ENCODE measurements at regions not wholly inside any gene's neighbourhood (a gene's known extent, or its start where the extent isn't known, plus 50 kb on each side); places are given as distances from the start of the nearest gene placed in this dataset.

DNA sequence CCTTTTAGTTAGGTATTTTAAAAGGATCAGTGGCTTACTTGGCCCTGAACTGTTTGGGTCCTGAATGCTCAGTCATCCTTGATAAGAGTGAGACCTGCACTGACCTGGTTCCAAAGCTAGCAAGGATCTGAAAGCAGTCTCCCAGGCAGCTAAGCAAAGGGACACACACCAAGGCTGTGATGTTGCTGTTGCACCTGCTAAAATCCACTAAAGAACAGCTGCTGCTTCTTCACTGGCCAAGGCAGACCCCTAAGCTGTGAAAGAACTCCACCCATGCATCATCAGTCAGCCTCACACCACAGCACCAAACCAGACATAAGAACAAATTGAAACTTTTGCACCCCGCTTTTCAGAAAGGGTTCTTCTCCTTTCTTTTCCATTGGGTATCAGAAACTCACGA is 213.4 kb upstream of the STT3B start:
- TF ChIP-seq GATA2 (IDR thresholded peaks at IDR 0.05; ENCODE audit: low read depth, low read length): no peak
- TF ChIP-seq GATA3 (IDR thresholded peaks at IDR 0.05; ENCODE audit: low read depth, low read length): no peak

DNA sequence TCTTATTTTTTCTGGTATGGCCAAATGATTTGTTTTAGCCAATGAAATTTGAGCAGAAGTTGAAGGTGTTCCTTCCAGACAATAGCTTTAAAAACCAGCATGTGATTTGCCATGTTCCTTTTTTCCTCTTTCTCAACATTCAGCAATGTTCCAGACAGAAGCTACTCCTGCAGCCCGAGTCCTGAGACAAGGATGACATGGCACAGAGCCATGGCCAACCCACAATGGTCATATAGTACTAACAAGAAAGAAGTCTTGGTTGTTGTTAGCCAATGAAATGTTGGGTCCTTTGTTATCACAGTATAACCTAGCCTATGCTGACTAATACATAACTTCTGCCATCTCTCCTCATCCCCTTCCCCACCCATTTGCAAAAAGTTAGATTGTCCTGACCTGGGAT is 211.1 kb upstream of the STT3B start:
- TF ChIP-seq GATA3 (IDR thresholded peaks at IDR 0.05; ENCODE audit: low read depth, low read length) (no peak), GATA2 (IDR thresholded peaks at IDR 0.05; ENCODE audit: low read depth, low read length) (no peak)

DNA sequence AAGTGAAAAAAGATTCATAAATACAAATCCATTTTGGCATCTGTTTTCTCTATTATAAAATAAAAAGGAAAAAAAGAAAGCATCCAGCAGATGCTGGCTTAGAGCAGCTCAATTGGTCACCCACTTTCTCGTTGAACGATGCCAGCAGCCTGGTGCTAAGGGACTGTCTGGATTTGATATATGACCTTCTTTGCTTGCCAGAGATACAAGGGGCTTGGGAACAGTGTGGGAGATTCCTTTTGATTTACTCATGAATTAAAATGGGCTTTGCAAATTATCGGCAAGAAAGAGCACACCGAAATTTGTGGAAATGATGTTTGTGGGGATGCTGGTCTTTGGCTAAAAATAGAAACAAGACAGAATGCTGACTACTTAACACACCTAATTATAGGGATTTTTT is 210.3 kb upstream of the STT3B start:
- TF ChIP-seq GATA2 (IDR thresholded peaks at IDR 0.05; ENCODE audit: low read depth, low read length) (no peak), GATA3 (IDR thresholded peaks at IDR 0.05; ENCODE audit: low read depth, low read length) (no peak)

DNA sequence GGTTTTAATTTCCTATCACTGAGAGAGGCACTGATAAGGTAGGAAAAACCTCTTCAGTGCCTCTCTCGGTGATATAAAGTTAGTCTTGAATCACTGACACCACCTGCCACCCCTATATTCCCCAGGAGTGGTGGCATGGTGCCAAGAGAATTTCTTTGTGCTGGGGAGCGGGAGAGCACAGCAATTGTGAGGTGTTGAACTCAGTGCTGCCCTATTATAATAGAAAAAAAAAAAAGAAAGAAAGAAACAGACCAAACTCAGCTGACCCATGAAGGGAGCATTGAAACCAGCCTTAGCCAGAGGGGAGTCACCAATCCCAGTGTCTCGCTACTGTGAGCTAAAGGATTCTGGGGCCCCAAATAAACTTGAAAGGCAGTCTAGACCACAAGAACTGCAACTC is 201.4 kb upstream of the STT3B start:
- no peak for TF ChIP-seq GATA2 (IDR thresholded peaks at IDR 0.05; ENCODE audit: low read depth, low read length)
- no peak for TF ChIP-seq GATA3 (IDR thresholded peaks at IDR 0.05; ENCODE audit: low read depth, low read length)

DNA sequence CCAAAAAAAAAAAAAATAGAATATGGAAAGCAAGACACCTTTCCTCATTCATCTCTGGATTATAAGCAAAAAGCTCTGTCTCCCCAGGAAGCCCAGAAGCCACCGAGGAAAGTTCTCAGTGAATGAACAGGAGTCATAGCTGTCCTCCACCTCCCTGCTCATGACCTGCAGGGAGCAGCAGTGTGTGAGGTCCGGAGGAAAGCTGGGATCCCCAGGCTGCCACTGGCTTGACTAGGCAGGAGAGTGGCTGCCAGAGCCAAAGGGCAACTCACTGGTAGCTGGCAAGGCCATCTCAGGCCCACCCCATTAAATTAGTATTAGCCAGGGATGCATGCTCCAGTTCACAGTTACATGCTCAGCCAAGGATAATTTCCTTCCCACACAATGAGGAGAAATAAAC is 191.6 kb upstream of the STT3B start:
- TF ChIP-seq GATA3 (IDR thresholded peaks at IDR 0.05; ENCODE audit: low read depth, low read length) (no peak), GATA2 (IDR thresholded peaks at IDR 0.05; ENCODE audit: low read depth, low read length) (no peak)

DNA sequence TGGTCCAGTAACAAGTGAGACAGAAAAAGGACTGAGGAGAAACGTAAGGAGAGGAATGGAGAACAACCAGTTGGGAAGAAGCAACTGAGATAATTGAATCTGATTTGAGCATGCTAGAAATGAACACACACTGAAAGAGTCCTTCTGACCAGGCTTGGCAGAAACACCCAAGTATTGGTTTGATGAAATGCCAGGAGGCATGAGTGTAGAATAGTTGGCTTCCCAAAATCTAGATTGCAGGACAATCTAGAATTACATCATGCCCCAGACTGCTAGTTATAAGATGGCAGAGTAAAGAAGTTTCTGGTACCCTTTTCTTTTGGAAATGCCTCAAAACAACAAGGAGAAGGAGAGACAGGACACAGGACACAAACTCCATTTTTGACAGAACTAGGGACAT is 189.7 kb upstream of the STT3B start:
- TF ChIP-seq GATA2 (IDR thresholded peaks at IDR 0.05; ENCODE audit: low read depth, low read length) (no peak), GATA3 (IDR thresholded peaks at IDR 0.05; ENCODE audit: low read depth, low read length) (no peak)

DNA sequence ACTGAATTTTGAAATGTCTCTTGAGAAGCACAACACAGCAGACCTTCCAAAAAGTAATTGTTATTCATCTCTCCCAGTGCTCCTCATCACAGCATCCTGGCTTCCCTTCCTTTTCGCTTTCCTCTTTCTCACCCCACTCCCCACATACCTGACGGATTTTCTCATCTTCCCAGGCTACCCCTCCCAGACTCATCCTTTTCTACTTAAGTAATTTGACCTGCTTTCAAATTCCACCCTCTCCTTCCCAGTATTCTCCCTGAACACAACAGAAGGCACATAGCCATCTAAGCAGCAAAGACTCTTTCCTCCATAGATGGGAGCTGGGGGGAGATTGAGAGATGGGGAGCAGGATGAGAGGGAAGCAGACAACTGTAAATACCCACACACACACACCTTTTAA is 187.1 kb upstream of the STT3B start:
- TF ChIP-seq GATA3 (IDR thresholded peaks at IDR 0.05; ENCODE audit: low read depth, low read length) (no peak), GATA2 (IDR thresholded peaks at IDR 0.05; ENCODE audit: low read depth, low read length) (no peak)

DNA sequence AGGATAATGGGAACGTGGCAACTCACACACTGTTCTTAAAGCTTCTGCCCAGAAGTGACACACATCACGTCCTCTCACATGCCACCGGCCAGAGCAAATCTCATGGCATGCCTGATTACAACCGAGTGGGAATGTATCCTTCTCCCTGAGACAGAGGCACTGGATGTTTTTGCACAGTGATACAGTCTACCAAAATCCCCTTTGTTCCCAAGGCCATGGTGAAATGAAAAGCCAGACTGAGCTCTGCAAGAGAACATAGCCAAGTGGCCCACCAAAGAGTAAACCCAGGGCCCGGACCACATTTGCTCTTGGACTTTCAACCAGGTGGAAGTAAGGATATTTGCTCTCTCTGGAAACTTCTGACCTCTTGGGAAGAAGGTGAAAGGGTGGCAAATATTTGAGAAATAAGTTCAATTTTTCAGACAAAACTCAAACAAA is 186.2 kb upstream of the STT3B start:
- TF ChIP-seq GATA3 (IDR thresholded peaks at IDR 0.05; ENCODE audit: low read depth, low read length) (no peak), GATA2 (IDR thresholded peaks at IDR 0.05; ENCODE audit: low read depth, low read length) (no peak)

DNA sequence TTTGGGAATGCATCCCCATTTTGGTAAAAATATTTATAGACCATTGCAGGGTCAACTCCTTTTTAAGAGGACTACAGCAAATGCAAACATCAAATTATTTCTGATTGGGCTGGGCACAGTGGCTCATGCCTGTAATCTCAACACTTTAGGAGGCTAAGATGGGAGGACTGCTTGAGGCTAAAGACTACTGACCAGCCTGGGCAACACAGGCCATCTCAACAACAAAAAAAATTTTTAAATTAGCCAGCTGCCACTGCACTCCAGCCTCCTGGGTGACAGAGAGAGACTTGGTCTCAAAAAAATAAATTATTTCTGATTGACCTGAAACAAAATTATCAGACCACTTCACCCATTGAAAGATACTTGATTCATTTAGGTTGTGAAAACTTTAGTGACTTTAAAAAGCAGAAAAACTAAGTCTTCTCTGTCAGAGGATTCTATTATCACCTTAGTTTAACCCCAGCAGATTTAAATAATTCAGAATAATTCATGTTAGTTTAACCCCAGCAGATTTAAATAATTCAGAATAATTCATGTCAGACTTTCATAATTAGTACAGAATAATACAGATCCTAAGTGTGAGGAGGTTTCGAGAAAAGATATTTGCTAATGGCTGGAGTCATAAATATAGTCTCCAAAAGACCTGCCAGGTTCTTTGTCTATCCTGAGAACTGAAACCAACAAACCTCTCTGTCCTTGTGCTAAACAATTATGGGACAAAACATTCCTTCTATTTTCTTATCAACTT is 183.6 kb upstream of the STT3B start:
- TF ChIP-seq GATA2 (IDR thresholded peaks at IDR 0.05; ENCODE audit: low read depth, low read length) (no peak), GATA3 (IDR thresholded peaks at IDR 0.05; ENCODE audit: low read depth, low read length) (no peak)

DNA sequence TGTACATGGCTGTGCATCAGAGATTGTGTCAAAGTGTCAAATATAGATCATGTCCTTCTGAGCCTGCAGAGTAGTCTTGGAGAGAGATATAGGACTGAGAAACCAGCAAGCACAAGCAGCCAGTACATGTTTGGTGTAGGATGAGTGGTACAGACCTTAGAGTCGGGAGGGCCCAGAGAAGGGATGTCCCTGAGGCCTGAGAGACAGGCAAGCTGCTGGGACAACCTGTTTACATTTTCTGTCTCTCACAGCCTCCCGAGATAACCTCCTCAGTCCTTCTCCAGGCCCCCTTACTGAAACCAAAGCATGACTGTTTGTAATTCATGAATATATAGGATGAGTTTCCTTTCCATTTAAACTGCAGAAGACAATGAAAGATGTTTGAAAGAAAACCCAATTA is 182.4 kb upstream of the STT3B start:
- no peak for TF ChIP-seq GATA3 (IDR thresholded peaks at IDR 0.05; ENCODE audit: low read depth, low read length)
- no peak for TF ChIP-seq GATA2 (IDR thresholded peaks at IDR 0.05; ENCODE audit: low read depth, low read length)

DNA sequence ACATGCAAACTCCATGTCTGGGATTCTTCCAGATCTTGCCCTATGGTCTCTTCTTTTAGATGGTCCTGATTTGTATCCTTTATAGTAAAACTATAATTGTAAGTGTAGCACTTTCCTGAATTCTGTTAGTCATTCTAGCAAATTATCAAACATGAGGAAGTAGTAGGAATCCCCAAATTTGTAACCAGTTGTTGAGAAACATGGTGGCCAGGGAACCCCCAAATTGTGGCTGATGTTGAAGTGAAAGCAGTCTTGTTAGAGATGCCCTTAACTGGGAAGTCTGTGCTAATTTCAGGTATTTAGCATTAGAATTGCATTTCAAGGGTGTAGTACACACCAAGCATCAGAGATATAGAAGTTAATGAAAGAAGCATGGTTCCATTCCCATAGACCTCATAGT is 180.4 kb upstream of the STT3B start:
- no peak for TF ChIP-seq GATA2 (IDR thresholded peaks at IDR 0.05; ENCODE audit: low read depth, low read length)
- TF ChIP-seq GATA3 (IDR thresholded peaks at IDR 0.05; ENCODE audit: low read depth, low read length): no peak

DNA sequence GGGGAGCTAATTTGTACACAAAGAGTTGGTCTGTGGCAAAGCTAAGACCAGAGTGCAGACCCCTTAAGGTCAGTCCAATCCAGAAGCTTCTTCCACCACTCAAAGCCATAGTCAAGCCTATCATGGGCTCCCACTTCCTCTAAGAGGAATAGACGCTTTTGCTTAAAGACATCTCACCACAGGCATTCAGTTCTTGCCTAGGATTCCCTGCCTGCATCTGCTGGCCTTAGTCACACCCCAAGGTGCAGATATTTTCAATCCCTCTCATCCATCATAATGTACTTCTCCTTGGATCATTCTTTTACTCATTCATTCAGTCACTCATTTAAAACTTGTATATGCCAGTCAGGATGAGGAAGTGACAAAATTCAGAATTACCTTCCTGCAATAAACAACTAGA is 179.6 kb upstream of the STT3B start:
- no peak for TF ChIP-seq GATA2 (IDR thresholded peaks at IDR 0.05; ENCODE audit: low read depth, low read length)
- TF ChIP-seq GATA3 (IDR thresholded peaks at IDR 0.05; ENCODE audit: low read depth, low read length): no peak

DNA sequence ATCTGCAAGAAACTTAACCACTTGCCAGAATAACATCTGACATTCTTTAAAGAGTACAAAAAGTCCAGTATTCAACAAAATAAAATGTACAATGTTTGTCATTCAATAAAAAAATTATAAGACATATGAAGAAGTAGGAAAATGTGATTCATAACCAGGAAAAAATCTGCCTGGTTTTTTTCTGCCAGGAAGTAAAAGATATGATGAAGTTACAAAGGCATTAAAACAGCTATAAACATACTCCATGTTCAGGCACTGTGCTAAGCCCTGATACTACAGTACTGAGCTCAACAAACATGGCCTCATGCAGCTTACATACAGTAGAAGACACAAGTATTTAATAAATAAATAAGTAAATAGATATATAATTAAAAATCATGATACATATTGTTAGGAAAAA is 178.4 kb upstream of the STT3B start:
- TF ChIP-seq GATA2 (IDR thresholded peaks at IDR 0.05; ENCODE audit: low read depth, low read length): no peak

DNA sequence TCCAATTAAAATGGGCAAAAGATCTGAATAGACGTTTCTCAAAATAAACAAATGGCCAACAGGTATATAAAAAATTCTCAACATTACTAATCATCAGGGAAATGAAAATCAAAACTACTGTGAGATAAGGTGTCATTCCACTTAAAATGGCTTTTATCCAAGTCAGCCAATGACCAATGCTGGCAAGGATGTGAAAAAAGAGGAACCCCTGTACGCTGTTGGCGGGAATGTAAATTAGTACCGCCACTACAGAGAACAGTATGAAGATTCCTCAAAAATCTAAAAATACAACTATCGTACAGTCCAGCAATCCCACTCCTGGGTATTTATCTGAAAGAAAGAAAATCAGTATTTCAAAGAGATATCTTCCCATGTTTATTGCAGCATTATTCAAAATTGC is 176.9 kb upstream of the STT3B start:
- TF ChIP-seq GATA2 (IDR thresholded peaks at IDR 0.05; ENCODE audit: low read depth, low read length) (no peak), GATA3 (IDR thresholded peaks at IDR 0.05; ENCODE audit: low read depth, low read length) (no peak)

DNA sequence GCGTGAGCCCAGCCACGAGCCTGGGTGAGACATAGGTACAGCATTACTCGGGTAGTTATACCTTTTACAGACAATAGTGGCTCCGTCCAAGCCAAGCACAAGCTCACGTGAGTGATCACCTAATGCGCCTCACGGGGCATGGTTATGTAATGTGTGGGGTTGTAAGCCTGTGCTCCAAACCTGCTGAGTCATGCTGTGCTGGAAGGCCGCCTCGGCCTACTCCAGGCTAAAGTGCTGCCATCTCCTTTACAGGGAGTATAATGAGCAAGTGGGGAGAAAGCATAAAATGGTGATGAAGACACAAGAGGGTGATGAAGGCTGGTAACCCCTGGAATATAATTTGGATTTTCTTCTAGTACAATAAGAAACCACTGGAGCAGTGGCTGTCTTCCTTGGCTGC is 175.8 kb upstream of the STT3B start:
- TF ChIP-seq GATA3 (IDR thresholded peaks at IDR 0.05; ENCODE audit: low read depth, low read length): no peak
- TF ChIP-seq GATA2 (IDR thresholded peaks at IDR 0.05; ENCODE audit: low read depth, low read length): no peak

DNA sequence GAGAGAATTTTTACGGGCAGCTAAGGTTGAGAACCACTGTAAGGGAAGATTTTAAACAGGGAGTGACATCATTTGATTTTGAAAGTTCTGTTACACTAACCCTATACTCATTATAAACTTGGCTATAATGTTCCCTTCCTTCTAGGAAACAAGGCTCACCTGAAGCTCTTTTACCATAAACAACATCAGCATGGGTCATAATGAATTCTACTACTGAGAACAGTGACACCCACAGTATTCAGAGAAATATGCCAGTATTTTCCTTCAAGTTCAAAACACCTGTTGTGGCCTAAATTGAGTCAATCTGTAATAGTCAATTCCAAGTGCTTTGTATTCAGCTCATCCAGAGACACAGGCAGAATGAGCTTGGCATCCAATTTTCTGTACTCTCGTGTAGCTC is 175.3 kb upstream of the STT3B start:
- TF ChIP-seq GATA2 (IDR thresholded peaks at IDR 0.05; ENCODE audit: low read depth, low read length) (no peak), GATA3 (IDR thresholded peaks at IDR 0.05; ENCODE audit: low read depth, low read length) (no peak)

Measured in SH-SY5Y (cell line).